Stimulated activated effector memory CD8-positive, alpha-beta T cell treated with anti-CD3 and anti-CD28 coated beads, Interleukin-12 subunit alpha, Interleukin-12 subunit beta, amount 100 ng/mL, for 72 hours (primary cell): ENCODE measurements at regions not wholly inside any gene's neighbourhood (a gene's known extent, or its start where the extent isn't known, plus 50 kb on each side); places are given as distances from the start of the nearest gene placed in this dataset.
"Not testable (repeated sequence)": the region's sequence is repeated elsewhere in the genome, so short reads cannot be mapped to it uniquely, and the experiment has no call there.

Experiments
- ATAC-seq: fragments of 150-1000 bp; cut with Tn5 transposase; 2 replicates; pipeline ENCODE4 v1.10.0; 2021
- DNase-seq, 2 donors: peaks; one replicate each; pipeline ENCODE4 v3.0.0; 2021 to 2022; ENCODE audit warnings: low spot score in 2 of 2
- H3K27ac Mint-ChIP-seq: one replicate; pipeline ENCODE4 v1.8.0; 2022; ENCODE audit warnings: mild to moderate bottlenecking, mixed read lengths
- H3K36me3 Mint-ChIP-seq: one replicate; pipeline ENCODE4 v1.8.0; 2022; ENCODE audit warnings: mild to moderate bottlenecking, mixed read lengths
- H3K4me1 Mint-ChIP-seq: one replicate; pipeline ENCODE4 v1.8.0; 2022; ENCODE audit warnings: mixed read lengths
- H3K4me3 Mint-ChIP-seq: one replicate; pipeline ENCODE4 v1.8.0; 2022; ENCODE audit warnings: mild to moderate bottlenecking, mixed read lengths
- H3K9me3 Mint-ChIP-seq: one replicate; pipeline ENCODE4 v1.8.0; 2022; ENCODE audit warnings: mixed read lengths

DNA sequence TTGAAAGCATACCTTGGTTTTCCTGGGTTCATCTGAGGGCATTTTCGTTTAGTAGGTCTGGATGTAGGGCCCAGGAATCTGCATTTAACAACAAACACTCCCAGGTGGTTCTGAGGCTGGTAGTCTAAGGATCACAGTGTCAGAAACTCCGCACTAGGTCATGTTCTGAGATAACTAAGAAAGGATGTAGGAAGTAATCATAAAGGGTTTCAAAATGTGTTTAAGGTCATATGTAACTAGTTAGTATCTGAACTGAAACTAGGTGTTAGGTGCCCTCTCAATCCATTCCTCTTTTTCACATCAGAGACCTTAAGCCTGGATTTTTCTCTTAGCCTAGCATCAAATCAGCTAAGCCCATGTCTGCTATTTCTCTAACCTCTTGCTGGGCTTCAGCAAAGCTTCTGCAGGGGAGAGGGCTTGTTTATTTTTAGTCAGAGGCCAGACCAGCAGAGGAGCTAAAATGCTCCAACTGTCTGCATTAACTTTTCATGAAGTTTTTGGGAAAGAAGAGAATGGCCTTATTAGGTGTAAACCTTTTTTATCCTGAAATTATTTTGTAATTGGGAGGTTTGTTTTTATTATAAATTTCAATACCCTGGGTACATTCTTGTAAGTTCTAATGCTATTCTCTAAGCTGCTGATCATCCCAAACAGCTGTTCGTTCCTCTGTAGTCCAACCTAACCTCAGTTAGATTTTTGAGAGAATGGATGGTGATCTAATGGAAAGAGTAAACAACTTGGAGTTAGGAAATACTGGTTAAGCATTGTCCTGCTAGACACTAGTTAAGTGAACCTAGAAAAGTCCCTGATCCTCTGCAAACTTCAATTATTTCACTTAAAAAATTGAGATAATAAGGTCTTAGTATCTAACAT, 262.8 kb upstream of the RFC3 start:
- no peak overlapping the region for H3K27ac Mint-ChIP-seq
- no peaks in the 10 kb centered on the region for H3K36me3 Mint-ChIP-seq
- H3K4me3 Mint-ChIP-seq, result no peak overlapping the region
- DNase-seq (no peak), ATAC-seq (peak; percentile 88)
- no peaks in the 10 kb centered on the region for H3K9me3 Mint-ChIP-seq
- peaks cover 14% of the 10 kb centered on the region for H3K4me1 Mint-ChIP-seq

DNA sequence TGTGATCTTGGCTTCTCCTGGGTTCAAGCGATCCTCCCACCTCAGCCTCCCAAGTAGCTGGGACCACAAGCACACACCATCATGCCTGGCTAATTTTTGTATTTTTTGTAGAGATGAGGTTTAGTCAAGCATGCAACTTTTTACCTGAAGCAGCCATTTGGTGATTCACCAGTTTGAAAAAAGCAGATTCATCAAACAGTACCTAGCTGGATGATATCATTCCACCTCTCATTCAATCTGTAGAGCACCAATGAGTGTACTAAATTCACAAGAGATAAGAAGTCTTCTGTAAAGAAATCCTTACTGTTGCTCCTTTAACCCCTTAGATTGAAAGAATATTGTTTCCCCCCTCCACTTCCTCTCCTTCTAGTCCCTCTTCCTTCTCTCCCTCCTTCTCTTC, 261.1 kb upstream of the RFC3 start:
- Mint-ChIP-seq H3K36me3 (no peaks in the 10 kb centered on the region), H3K9me3 (no peaks in the 10 kb centered on the region), H3K4me3 (no peak overlapping the region), H3K4me1 (peaks cover 14% of the 10 kb centered on the region), H3K27ac (peak overlapping the region; percentile 20)
- ATAC-seq (peak; percentile 57), DNase-seq (no peak)

DNA sequence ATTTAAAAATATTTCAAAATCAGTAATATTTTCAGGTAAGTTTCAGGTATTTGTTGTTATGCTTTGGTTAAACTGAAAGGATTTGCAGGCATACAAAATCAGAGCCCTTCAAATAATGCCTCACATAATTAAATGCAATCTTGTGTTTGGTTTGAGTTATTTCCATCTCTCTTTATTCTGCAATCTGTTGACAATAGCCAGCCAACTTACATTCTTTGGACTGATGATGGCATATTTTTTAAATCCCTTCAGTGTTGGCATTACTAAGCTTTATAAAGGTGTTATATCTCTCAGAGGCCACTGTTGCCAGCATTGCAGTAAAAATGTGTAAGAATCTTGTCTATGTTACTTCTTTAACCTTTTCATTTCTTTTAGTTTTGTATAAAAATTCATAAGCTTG, 257.2 kb upstream of the RFC3 start:
- Mint-ChIP-seq H3K36me3 (no peaks in the 10 kb centered on the region), H3K4me3 (no peak overlapping the region), H3K4me1 (peaks cover 8% of the 10 kb centered on the region), H3K9me3 (no peaks in the 10 kb centered on the region), H3K27ac (no peak overlapping the region)
- ATAC-seq (no peak), DNase-seq (no peak)

DNA sequence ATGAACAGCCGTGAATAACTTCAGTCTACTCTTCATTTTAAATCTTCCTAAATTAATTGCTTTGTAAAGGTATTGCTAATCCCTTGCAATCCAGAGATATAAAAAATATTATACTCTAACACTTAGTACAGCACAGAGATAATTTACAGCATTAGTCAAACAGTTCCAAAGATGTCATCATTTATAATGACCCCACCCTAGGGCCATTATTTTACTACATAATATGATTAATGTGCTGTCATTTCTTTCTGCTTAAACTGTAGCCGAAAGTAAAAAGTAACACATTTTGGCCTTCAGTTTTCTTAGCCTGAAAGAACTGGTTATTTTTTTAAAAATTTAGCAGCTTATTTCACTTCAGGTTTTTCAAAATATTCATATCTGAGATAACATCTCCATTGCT, 256.3 kb upstream of the RFC3 start:
- ATAC-seq (no peak), DNase-seq (no peak)
- H3K9me3 Mint-ChIP-seq, result no peaks in the 10 kb centered on the region
- H3K27ac Mint-ChIP-seq, result no peak overlapping the region
- H3K4me1 Mint-ChIP-seq, result peaks cover 6% of the 10 kb centered on the region
- no peak overlapping the region for H3K4me3 Mint-ChIP-seq
- no peaks in the 10 kb centered on the region for H3K36me3 Mint-ChIP-seq

DNA sequence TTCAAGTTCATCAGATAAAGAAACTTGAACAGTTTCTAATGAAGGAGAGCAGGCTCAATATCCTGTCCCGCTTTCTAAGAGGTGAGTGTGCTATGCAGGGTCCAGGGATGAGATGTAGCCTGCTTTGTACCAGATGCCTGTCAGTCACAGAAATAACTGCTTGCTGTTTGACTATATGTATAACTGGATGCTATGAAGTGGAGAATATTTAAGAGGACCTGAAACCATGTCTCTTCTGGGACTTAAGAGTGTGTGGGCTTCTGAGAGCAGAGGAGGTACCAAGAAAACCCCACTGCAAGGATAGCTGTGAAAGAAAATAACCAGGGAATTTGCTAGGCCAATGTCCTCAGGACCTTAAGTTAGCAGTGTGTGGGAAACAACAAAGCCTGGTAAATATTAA, 246.3 kb upstream of the RFC3 start:
- no peak for ATAC-seq
- Mint-ChIP-seq H3K4me1 (peaks cover 6% of the 10 kb centered on the region), H3K27ac (no peak overlapping the region), H3K36me3 (no peaks in the 10 kb centered on the region), H3K4me3 (no peak overlapping the region), H3K9me3 (peaks cover 2% of the 10 kb centered on the region)
- DNase-seq, result no peak

DNA sequence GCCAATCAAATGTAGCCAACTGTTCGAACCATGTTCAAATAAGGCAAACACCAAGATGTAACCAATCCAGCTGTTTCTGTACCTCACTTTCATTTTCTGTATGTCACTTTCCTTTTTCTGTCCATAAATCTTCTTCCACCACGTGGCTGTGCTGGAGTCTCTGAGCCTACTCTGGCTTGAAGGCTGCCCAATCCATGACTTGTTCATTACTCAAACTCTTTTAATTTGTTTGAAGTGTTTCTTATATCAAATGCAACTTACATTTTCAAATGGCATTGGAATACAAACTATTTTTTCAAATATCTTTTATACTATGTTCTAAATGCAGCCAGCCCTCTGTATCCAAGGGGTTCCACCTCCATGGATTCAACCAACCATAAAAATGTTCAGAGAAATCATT, 245.6 kb upstream of the RFC3 start:
- H3K4me1 Mint-ChIP-seq, ATAC-seq, H3K36me3 Mint-ChIP-seq, H3K27ac Mint-ChIP-seq, H3K4me3 Mint-ChIP-seq, DNase-seq, H3K9me3 Mint-ChIP-seq: not testable (repeated sequence)

DNA sequence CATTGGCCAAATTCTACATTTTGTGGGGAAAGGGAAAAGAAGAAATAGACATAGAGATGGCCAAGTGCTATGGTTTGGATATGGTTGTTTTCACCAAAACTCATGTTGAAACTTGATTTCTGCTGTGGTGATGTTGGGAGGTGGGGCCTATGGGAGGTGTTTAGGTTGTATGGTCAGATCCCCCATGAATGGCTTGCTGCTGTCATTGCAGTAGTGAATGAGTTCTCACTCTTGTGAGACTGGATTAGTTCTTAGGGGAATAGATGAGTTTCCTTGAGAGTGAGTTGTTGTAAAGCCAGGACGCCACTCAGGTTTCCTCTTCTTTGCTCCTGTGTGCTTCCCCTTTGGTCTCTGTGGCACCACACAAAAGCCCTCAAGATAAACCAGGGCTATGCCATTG, 242.6 kb upstream of the RFC3 start:
- ATAC-seq, result peak; percentile 59

DNA sequence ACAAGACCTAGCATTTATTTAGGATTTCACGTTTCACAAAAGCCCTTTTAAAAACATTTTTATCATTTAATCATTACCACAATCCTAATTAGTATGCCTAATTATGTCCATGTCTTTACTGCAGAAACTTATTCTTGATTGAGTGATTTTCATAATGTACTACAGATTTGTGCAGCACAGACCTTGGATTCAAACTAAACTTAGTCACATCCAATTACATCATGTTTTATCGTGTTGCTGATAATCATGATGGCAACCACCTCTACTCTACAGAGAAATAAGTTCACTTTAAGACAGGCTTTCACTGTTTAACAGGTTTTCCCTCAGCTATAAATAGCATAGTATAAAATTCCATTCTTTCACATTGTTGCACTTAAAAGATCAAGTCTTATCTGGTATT, 240.9 kb upstream of the RFC3 start:
- ATAC-seq (no peak), DNase-seq (no peak)
- H3K4me1 Mint-ChIP-seq, result peaks cover 6% of the 10 kb centered on the region
- H3K9me3 Mint-ChIP-seq, result peaks cover 2% of the 10 kb centered on the region
- no peak overlapping the region for H3K27ac Mint-ChIP-seq
- no peak overlapping the region for H3K4me3 Mint-ChIP-seq
- H3K36me3 Mint-ChIP-seq, result no peaks in the 10 kb centered on the region

More for the DNA sequence above, 242.6 kb upstream of the RFC3 start:
- H3K9me3 Mint-ChIP-seq, result peaks cover 2% of the 10 kb centered on the region
- H3K4me3 Mint-ChIP-seq, result no peak overlapping the region
- no peaks in the 10 kb centered on the region for H3K36me3 Mint-ChIP-seq
- no peak overlapping the region for H3K27ac Mint-ChIP-seq
- no peak for DNase-seq
- H3K4me1 Mint-ChIP-seq, result peaks cover 6% of the 10 kb centered on the region

DNA sequence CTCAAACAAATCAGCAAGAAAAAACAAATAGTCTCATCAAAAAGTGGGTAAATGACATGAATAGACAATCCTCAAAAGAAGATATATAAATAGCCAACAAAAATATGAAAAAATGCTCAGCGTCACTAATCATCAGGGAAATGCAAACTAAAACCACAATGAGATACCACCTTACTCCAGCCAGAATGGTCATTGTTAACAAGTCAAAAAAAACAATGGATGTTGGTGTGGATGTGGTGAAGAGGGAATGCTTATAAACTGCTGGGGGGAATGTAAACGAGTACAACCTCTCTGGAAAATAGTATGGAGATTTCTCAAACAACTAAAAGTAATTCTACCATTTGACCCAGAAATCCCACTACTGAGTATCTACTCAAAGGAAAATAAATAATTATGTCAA, 239.2 kb upstream of the RFC3 start:
- no peak for ATAC-seq
- Mint-ChIP-seq H3K36me3 (no peaks in the 10 kb centered on the region), H3K9me3 (no peaks in the 10 kb centered on the region), H3K27ac (no peak overlapping the region), H3K4me3 (no peak overlapping the region), H3K4me1 (no peaks in the 10 kb centered on the region)
- DNase-seq, result no peak

DNA sequence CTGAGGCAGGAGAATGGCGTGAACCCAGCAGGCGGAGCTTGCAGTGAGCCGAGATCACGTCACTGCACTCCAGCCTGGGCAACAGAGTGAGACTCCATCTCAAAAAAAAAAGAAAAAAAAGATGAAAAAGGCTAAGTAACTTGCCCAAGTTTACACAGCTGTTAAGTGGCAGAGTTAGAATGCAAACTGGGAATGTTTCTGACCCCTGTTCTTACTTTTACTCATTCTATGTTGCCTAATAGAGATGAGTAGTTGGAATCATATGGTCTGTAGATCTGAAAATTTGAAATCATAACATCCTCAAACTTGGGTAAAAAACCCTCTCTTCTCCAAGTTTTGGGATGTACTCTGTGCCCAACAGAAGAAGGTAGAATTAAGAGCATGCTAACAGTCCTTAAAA, 235.8 kb upstream of the RFC3 start:
- H3K9me3 Mint-ChIP-seq, result no peaks in the 10 kb centered on the region
- no peak overlapping the region for H3K4me3 Mint-ChIP-seq
- no peak overlapping the region for H3K27ac Mint-ChIP-seq
- DNase-seq (no peak), ATAC-seq (no peak)
- no peaks in the 10 kb centered on the region for H3K36me3 Mint-ChIP-seq
- H3K4me1 Mint-ChIP-seq, result no peaks in the 10 kb centered on the region

DNA sequence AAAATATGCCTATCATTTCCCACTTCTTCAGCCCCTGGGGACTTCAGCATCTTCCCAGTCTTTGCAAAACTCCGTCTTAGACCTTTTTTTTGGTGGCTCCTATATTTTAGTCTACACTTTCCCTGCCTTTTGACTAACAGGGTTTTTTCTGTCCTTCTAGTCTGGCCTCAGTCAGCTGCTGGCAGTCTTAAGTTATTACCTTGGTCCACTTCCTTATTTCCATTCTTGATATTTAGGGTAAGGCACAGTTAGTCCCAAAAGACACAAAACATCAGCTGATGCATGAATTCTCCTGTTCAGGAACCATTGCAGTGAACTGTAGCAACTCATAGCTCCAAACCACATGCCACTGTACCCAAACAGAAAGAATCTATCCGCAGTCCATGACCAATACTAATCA, 234.6 kb upstream of the RFC3 start:
- no peak overlapping the region for H3K4me3 Mint-ChIP-seq
- H3K4me1 Mint-ChIP-seq, result no peaks in the 10 kb centered on the region
- H3K27ac Mint-ChIP-seq, result no peak overlapping the region
- no peaks in the 10 kb centered on the region for H3K9me3 Mint-ChIP-seq
- ATAC-seq, result no peak
- H3K36me3 Mint-ChIP-seq, result no peaks in the 10 kb centered on the region
- DNase-seq, result no peak

DNA sequence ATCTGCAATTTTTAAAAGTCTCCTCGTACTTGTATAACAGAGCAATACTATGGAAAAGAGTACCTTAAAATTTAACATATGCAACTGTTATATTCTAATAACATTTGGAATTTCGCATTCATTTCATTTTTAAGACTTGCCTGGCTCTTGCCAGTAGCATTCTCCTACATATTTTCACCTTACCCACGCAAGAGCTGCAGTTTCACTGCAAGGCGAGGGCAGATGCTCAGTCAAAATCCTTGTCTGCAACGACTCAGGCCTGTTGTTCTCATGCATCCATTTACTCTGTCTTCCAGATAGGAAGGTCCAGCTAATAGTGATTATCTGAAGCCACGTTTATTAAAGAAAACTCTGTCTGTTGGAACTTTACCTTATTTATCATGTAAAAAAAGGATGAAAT, 227.0 kb upstream of the RFC3 start:
- DNase-seq, result no peak
- Mint-ChIP-seq H3K4me3 (no peak overlapping the region), H3K4me1 (no peaks in the 10 kb centered on the region), H3K9me3 (no peaks in the 10 kb centered on the region), H3K36me3 (no peaks in the 10 kb centered on the region), H3K27ac (no peak overlapping the region)
- ATAC-seq, result no peak

DNA sequence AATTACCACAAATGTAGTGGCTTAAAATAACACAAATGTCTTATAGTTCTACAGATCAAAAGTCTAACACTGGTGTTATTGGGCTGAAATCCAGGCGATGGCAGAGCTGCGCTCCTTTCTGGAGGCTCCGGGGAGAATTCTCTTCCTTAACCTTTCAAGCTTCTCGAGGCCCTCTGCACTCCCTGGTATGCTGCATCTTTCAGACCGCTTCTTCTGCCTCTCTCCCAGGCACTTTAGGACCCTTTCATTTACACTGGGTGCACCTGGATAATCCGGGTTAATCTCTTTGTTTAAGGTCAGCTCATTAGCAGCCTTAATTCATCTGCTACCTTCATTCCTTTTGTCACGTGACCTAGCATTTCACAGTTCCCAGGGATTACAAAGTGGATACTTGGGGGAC, 211.3 kb upstream of the RFC3 start:
- peaks cover 14% of the 10 kb centered on the region for H3K36me3 Mint-ChIP-seq
- H3K9me3 Mint-ChIP-seq, result peaks cover 5% of the 10 kb centered on the region
- DNase-seq (no peak), ATAC-seq (no peak)
- no peak overlapping the region for H3K27ac Mint-ChIP-seq
- H3K4me3 Mint-ChIP-seq, result no peak overlapping the region
- peaks cover 15% of the 10 kb centered on the region for H3K4me1 Mint-ChIP-seq

DNA sequence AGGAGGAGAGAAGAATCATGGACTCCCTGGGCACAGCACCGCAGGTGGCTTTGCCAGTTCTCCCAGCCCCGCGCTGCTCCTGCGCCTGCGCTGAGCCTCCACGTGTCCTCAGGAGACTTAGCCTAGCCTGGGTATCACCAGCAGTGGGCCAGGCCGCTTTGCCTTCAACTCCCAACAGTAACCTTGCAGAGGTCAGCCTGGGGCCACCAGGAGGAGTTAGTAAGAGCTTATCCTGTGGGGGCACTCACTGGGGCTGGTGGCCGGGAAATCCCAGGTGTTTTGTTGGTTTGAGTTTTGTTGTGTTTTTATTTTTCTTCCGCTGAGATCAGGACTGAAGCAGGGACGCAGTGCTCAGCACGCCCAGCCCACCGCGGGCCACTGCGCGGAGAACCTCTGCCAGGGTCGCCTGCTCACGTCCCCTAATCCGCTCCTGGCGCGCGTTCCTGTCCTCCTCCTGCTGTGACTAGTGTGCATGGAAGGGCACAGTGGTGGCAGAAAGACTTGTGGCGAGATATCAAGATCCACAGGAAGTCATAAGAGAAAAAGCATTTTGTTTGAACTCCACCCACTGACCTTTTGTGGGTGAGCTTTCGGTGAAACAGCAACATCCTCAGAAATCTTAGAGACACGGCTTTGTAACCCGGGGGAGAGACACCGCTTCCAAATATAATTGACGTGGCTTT, 207.4 kb upstream of the RFC3 start:
- no peaks in the 10 kb centered on the region for H3K9me3 Mint-ChIP-seq
- peaks cover 41% of the 10 kb centered on the region for H3K4me1 Mint-ChIP-seq
- H3K4me3 Mint-ChIP-seq, result peak overlapping the region; percentile 82
- ATAC-seq (peak; percentile 87), DNase-seq (peak; percentile 30 to 72)
- peaks cover 22% of the 10 kb centered on the region for H3K36me3 Mint-ChIP-seq
- H3K27ac Mint-ChIP-seq, result peak overlapping the region; percentile 95

DNA sequence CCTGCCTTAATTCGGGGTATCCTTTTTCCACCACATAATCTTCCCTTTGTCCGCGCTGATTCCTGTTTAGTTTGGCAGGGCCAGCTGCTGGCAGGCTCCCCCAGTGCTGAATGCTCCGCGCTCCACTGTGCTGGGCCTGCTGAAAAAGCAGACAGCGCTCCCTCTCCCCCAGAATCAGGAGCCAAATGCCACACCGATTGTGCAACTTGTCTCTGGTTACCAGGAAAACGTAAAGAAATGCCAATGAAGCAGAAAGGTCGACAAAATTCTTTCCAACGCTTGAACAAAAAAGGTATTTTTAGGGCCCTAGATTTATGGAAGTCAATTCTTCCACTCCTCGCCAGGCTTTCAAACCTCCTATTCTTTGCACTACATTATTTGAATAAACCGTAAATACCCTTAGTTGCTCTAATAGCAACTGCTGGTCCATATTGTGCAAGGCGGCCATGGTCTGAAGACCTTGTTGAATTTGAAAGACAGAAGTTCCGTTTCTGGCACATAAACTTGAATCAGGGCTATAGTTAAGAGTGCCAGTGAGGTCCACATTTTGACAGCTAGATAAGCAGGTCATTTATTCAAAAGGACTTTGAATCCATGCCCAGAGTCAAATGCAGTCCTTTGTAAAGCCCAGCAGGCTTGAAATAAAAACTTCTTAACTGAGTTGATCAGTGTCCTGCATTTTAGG, 206.7 kb upstream of the RFC3 start:
- peak overlapping the region; percentile 82 for H3K4me3 Mint-ChIP-seq
- peaks cover 22% of the 10 kb centered on the region for H3K36me3 Mint-ChIP-seq
- peak in 1 of 2 donors; percentile 52 for DNase-seq
- H3K27ac Mint-ChIP-seq, result peak overlapping the region; percentile 95
- H3K4me1 Mint-ChIP-seq, result peaks cover 41% of the 10 kb centered on the region
- no peaks in the 10 kb centered on the region for H3K9me3 Mint-ChIP-seq
- ATAC-seq, result peak; percentile 0
